Suprapubic skin (tissue), 4 donors: ENCODE measurements at regions not wholly inside any gene's neighbourhood (a gene's known extent, or its start where the extent isn't known, plus 50 kb on each side); places are given as distances from the start of the nearest gene placed in this dataset.

Experiments
- CTCF ChIP-seq, 2 donors: fragments of 200-600 bp in 1 of 2; fragments of 450-650 bp in 1 of 2; sonication (generic) in 1 of 2; IDR thresholded peaks; one replicate each; pipeline ENCODE4 v1.5.1; 2016 to 2019; ENCODE audit warnings: antibody characterized with exemption in 2 of 2, mild to moderate bottlenecking in 1 of 2, moderate library complexity in 1 of 2
- EP300 ChIP-seq: sonication (generic); formaldehyde crosslinking; IDR thresholded peaks from one replicate; pipeline ENCODE4 v1.6.1; 2017; ENCODE audit warnings: antibody characterized with exemption
- POLR2A ChIP-seq, 2 donors: fragments of 450-650 bp; IDR thresholded peaks; one replicate each; pipeline ENCODE4 v1.6.1; 2017; ENCODE audit warnings: antibody characterized with exemption in 2 of 2, mild to moderate bottlenecking in 2 of 2, moderate library complexity in 2 of 2
- POLR2AphosphoS5 ChIP-seq, 3 donors: sonication (generic); formaldehyde crosslinking; IDR thresholded peaks; one replicate each; pipeline ENCODE4 v1.6.1; 2017; ENCODE audit warnings: antibody characterized with exemption in 3 of 3

- TF ChIP-seq POLR2A (IDR thresholded peaks at IDR 0.05) (no peak), POLR2AphosphoS5 (IDR thresholded peaks at IDR 0.05) (no peak), CTCF (IDR thresholded peaks at IDR 0.05) (no peak), EP300 (no peak)
Measured at GRCh38 chr13:90719461-90719860, 628.0 kb upstream of the MIR17HG start.
